LHCN-M2 (cell line): ENCODE measurements at regions not wholly inside any gene's neighbourhood (a gene's known extent, or its start where the extent isn't known, plus 50 kb on each side); places are given as distances from the start of the nearest gene placed in this dataset.
"Not testable (repeated sequence)": the region's sequence is repeated elsewhere in the genome, so short reads cannot be mapped to it uniquely, and the experiment has no call there.

Experiments
- DNase-seq: peaks from one replicate; pipeline ENCODE4 v3.0.0-alpha.2; 2012; ENCODE audit warnings: low read depth

GRCh38 chr6:94238868-94239267 is 819.5 kb upstream of the EPHA7 start:
- DNase-seq = no peak

DNA sequence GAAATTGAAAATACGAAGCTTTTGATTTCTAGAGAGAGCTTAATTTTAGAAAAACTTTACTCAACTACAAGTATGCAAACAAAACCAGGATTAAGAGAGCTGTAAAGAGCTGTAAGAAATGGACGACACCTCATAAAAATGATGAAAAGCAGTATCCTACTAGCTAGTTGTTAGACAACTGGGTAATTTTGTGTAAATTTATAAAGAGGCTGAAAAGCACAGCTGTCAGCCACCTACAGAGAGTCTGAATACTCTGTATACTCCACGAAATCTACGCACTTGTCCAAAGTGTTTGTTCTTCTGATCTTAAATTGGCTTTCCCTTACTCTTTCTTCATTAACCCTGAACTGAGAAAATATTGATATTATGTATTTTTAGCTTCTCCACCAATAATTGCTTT is 808.4 kb upstream of the EPHA7 start:
- no peak for DNase-seq

- no peak for DNase-seq
Observed at GRCh38 chr6:94217836-94218235, 798.5 kb upstream of the EPHA7 start.

- DNase-seq = no peak
Observed at GRCh38 chr6:94215552-94215951, 796.2 kb upstream of the EPHA7 start.

DNA sequence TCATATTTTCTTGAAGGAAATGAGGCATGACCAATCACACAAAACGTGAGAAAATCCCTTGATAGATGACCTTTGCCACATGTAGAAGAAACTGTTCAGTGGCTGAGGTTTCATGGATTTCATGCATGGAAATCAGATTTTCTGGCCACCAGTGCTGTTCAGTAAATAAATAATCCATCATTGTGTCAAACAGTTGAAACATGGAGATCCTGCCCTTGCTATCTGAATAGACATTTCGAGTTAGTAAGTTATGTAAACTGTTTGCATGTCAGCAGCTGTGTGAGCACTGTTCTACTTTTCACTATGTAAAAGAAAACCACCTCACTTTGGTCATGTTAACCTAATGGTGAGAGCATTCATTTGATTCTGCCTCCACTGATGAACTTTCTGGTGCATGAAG is 793.9 kb upstream of the EPHA7 start:
- no peak for DNase-seq

- DNase-seq = no peak
Observed at GRCh38 chr6:94196891-94197290, 777.5 kb upstream of the EPHA7 start.

GRCh38 chr6:94190030-94190429 is 770.7 kb upstream of the EPHA7 start:
- DNase-seq = no peak

DNA sequence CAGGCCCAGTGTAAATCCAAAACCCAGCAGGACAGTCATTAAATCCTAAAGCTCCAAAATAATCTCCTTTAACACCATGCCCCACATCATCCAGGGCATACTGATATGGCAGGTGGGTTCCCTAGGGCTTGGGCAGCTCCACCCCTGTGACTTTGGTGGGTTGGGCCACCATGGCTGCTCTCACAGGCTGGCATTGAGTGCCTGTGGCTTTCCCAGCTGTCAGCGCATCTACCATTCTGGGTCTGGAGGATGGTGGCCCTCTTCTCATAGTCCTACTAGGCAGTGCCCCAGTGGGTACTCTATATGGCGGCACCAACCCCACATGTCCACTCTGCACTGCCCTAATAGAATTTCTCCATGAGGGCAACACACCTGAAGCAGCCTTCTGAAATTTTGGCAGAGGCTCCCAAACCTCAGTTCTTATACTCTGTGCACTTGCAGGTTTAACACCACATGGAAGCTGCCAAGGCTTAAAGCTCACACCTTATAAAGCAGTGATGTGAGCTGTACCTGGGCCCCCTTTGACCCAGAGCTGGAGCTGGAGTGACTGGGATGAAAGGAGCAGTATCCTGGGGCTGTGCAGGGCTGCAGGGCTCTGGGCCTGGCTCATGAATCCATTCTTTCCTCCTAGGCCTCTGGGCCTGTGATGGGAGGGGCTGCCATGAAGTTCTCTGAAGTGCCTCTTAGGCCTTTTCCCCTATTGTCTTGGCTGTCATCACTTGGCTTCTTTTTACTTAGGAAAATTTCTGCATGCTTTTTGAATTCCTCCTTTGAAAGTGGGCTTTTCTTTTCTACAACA is 765.5 kb upstream of the EPHA7 start:
- no peak for DNase-seq

- DNase-seq = no peak
Observed at GRCh38 chr6:94177429-94177828, 758.1 kb upstream of the EPHA7 start.

DNA sequence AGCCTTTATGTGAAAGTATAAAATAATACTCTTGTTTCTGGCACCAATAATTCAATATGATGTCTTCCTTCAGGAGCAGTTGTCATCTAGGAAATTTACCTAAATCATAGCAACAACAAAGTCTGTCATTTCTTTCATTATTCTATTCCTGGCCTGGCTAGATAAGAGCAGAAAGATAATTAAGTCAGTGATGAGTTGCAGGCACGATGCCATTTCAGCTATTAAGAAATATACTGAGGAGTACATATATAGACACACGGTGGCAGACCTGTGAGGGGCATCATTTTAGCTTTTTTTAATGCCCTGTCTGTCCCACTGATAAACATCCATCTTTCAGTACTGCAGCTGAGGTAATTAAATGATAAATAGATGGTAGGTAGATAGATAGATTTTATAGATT is 756.1 kb upstream of the EPHA7 start:
- no peak for DNase-seq

- no peak for DNase-seq
Observed at GRCh38 chr6:94163877-94164276, 744.5 kb upstream of the EPHA7 start.

- DNase-seq = no peak
Observed at GRCh38 chr6:94150886-94151285, 731.5 kb upstream of the EPHA7 start.

DNA sequence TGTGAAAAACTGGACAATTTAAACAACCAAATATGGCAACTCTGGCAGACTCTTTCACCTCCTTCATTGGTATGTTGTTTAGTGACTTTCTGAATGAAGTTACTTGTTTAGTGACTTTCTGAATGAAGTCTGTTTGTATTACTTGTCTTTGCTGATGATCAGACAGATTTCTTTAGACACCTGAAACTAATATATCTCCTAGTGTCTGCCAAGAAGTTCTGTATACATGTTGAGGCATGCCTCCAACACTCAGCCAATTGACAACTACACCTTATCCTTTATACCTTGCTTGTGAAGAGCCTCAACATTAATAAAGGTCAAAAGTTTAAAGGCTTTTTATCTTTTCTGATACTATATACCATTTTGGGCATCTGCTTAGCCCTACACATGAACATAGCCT is 725.4 kb upstream of the EPHA7 start:
- DNase-seq = no peak

DNA sequence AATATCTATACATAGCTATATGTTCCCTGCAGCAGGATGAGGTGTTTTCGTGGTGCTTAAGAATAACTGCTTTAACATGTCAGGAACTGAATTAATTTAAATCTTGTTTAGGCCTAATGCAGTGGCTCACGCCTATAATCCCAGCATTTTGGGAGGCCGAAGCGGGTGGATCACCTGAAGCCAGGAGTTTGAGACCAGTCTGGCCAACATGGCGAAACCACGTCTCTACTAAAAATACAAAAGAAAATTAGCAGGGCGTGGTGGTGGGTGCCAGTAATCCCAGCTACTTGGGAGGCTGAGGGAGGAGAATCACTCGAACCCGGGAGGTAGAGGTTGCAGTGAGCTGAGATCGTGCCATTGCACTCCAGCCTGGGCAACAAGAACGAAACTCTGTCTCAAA is 717.8 kb upstream of the EPHA7 start:
- DNase-seq = not testable (repeated sequence)

DNA sequence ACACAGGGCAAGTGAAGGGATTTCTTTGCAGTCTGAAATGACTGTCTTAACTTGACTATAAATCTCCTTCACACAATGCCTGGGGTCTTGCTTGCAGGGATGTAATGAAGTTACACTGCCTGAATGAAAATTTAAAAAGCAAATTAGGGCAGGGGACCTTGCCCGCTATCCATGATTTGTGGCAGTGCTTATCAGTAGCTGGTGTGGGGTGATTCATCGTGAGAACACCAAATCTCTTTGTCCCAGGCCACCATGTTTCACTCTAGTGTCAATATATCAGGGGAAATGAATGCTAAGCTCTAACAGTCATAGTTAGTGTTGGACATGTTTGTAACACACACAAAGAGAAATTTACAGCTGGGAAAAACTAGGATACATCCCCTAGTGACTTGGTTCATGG is 713.7 kb upstream of the EPHA7 start:
- DNase-seq = no peak

- no peak for DNase-seq
Observed at GRCh38 chr6:94131271-94131670, 711.9 kb upstream of the EPHA7 start.

- DNase-seq = no peak
Observed at GRCh38 chr6:94130478-94130877, 711.1 kb upstream of the EPHA7 start.

- DNase-seq = no peak
Observed at GRCh38 chr6:94129926-94130325, 710.6 kb upstream of the EPHA7 start.

GRCh38 chr6:94127716-94128115 is 708.4 kb upstream of the EPHA7 start:
- no peak for DNase-seq

GRCh38 chr6:94124333-94124732 is 705.0 kb upstream of the EPHA7 start:
- no peak for DNase-seq

DNA sequence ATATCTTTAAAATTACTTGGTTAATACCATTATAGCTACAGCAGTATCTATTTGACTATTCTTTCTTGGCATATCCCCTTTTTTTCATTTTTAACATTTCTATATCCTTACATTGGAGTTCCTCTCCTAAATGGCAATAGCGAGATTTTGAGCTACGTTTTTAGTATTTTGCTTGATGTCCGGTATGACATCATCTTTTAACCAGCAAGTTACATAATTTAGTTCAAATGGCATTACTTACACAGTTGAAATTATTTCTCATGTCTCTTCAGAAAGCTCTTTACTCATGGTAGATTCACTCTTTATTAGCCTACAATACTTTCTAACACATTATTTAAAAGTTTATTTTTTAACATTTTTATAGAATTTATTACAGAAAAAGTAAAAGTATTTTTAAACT is 701.7 kb upstream of the EPHA7 start:
- no peak for DNase-seq

DNA sequence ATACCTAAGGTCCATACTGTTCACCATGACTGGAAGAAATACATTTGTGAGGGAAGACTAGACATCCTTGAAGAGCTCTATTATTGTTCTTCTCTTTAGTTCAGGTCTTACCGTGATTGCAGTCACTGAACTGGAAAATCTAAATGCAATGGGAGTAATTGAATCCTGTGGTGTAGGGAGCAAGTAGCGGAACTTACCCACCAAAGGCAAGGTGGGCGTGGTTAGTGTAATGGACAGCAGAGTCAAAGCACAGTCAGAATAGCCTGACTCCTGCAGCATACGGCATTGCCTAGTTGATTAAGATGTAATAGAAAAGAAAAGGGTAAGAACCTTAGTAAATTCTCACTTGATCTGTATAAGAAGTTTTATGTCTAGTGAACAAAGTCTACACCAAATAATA is 679.7 kb upstream of the EPHA7 start:
- no peak for DNase-seq

DNA sequence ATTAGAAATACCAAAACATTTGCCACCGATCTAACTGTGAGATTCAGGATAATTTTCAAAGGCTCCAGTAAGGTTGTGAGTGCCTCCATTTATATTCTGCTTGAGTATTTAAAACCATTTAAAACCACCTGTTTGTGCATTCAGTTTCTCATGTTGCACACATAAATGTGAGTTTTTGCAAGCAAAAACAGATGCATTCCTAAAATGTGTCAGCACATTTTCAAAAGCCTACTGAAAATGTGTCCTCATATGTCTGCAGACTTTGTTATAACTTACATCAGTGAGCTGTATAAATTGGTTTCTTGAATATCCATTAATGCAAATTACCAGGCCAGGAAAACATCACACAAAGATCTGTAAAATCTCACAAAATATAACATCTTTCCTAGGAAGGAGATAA is 676.6 kb upstream of the EPHA7 start:
- DNase-seq = no peak

DNA sequence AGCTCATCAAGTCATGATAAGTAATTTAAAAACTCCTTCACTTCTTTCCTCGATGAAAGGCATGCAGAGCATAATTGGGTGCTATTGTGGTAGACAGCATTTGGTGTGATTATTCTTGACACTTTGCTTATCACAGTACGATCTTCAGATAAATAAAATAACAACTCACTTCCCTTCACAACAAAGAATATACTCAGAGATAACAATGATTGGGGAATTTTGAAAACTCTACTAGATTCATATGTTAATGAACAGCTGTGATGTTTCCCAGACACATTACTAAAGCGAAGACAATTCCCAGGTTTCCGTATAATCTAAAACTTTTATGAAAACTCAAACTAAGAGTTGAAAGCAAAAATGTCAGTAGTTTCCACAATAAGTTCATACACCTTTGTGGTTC is 670.6 kb upstream of the EPHA7 start:
- DNase-seq = no peak
